ENCODE measurements at regions not wholly inside any gene's neighbourhood (a gene's known extent, or its start where the extent isn't known, plus 50 kb on each side); places are given as distances from the start of the nearest gene placed in this dataset.

- H3K27ac ChIP-seq, result no peak overlapping the region
These were observed 273.1 kb upstream of the SLC8A1 start for GRCh38 chr2:40725040-40725439.

GRCh38 chr2:40725950-40726349 lies 274.1 kb upstream of the SLC8A1 start:
- TF ChIP-seq CTCF (IDR thresholded peaks at IDR 0.05), result no peak
- Histone ChIP-seq H3K27ac (no peak overlapping the region), H3K4me1 (ENCODE audit: control insufficient read depth in 1 of 2, insufficient read depth in 1 of 2, low read depth in 1 of 2, low read length in 1 of 2) (peaks cover 0 to 6% of the 10 kb centered on the region in 2 experiments), H3K4me3 (ENCODE audit: low read depth in 1 of 2, low read length in 1 of 2) (no peak overlapping the region), H3K9me3 (no peaks in the 10 kb centered on the region), H3K27me3 (no peaks in the 10 kb centered on the region), H3K36me3 (no peaks in the 10 kb centered on the region)

More at GRCh38 chr2:40725040-40725439, 273.1 kb upstream of the SLC8A1 start:
- Histone ChIP-seq H3K27me3 (no peaks in the 10 kb centered on the region), H3K4me3 (ENCODE audit: low read depth in 1 of 2, low read length in 1 of 2) (no peak overlapping the region), H3K9me3 (no peaks in the 10 kb centered on the region), H3K36me3 (no peaks in the 10 kb centered on the region), H3K4me1 (ENCODE audit: control insufficient read depth in 1 of 2, insufficient read depth in 1 of 2, low read depth in 1 of 2, low read length in 1 of 2) (peaks cover 0 to 6% of the 10 kb centered on the region in 2 experiments)
- no peak for TF ChIP-seq CTCF (IDR thresholded peaks at IDR 0.05)

- Histone ChIP-seq H3K4me1 (ENCODE audit: control insufficient read depth in 1 of 2, insufficient read depth in 1 of 2, low read depth in 1 of 2, low read length in 1 of 2) (no peaks in the 10 kb centered on the region), H3K4me3 (ENCODE audit: low read depth in 1 of 2, low read length in 1 of 2) (no peak overlapping the region), H3K36me3 (no peaks in the 10 kb centered on the region), H3K27me3 (no peaks in the 10 kb centered on the region), H3K27ac (no peak overlapping the region), H3K9me3 (no peaks in the 10 kb centered on the region)
- TF ChIP-seq CTCF (IDR thresholded peaks at IDR 0.05), result no peak
These were observed 282.9 kb upstream of the SLC8A1 start for GRCh38 chr2:40734797-40735196.

GRCh38 chr2:40737180-40737579 lies 285.3 kb upstream of the SLC8A1 start:
- Histone ChIP-seq H3K4me3 (ENCODE audit: low read depth in 1 of 2, low read length in 1 of 2) (no peak overlapping the region), H3K9me3 (no peaks in the 10 kb centered on the region), H3K27ac (no peak overlapping the region), H3K27me3 (no peaks in the 10 kb centered on the region), H3K36me3 (no peaks in the 10 kb centered on the region), H3K4me1 (ENCODE audit: control insufficient read depth in 1 of 2, insufficient read depth in 1 of 2, low read depth in 1 of 2, low read length in 1 of 2) (no peaks in the 10 kb centered on the region)
- TF ChIP-seq CTCF (IDR thresholded peaks at IDR 0.05), result no peak

GRCh38 chr2:40740419-40740818 lies 288.5 kb upstream of the SLC8A1 start:
- Histone ChIP-seq H3K4me3 (ENCODE audit: low read depth in 1 of 2, low read length in 1 of 2) (no peak overlapping the region), H3K27ac (no peak overlapping the region), H3K4me1 (ENCODE audit: control insufficient read depth in 1 of 2, insufficient read depth in 1 of 2, low read depth in 1 of 2, low read length in 1 of 2) (no peaks in the 10 kb centered on the region), H3K36me3 (no peaks in the 10 kb centered on the region), H3K9me3 (no peaks in the 10 kb centered on the region), H3K27me3 (no peaks in the 10 kb centered on the region)
- no peak for TF ChIP-seq CTCF (IDR thresholded peaks at IDR 0.05)

GRCh38 chr2:40741532-40741931 lies 289.6 kb upstream of the SLC8A1 start:
- Histone ChIP-seq H3K9me3 (no peaks in the 10 kb centered on the region), H3K4me3 (ENCODE audit: low read depth in 1 of 2, low read length in 1 of 2) (no peak overlapping the region), H3K36me3 (no peaks in the 10 kb centered on the region), H3K27me3 (no peaks in the 10 kb centered on the region), H3K4me1 (ENCODE audit: control insufficient read depth in 1 of 2, insufficient read depth in 1 of 2, low read depth in 1 of 2, low read length in 1 of 2) (no peaks in the 10 kb centered on the region), H3K27ac (no peak overlapping the region)
- TF ChIP-seq CTCF (IDR thresholded peaks at IDR 0.05), result no peak
